Endothelial cell of umbilical vein (primary cell): ENCODE measurements at regions not wholly inside any gene's neighbourhood (a gene's known extent, or its start where the extent isn't known, plus 50 kb on each side); places are given as distances from the start of the nearest gene placed in this dataset.

ENCODE experiments used
- BruUV-seq: library from RNA; stranded (reverse); fragments of 400-500 nt; replicated peaks from 2 replicates; lab custom pipeline; 2021; lab: Mats Ljungman, UMichigan
- CTCF ChIA-PET: fragments of 300-600, 350-600 bp; sonication (Branson Sonifier 250); formaldehyde crosslinking; loops from one replicate; lab custom pipeline; 2021; ENCODE audit warnings: antibody characterized with exemption, inconsistent platforms; lab: Charles Lee
- POLR2A ChIA-PET: fragments of 300-600, 350-600 bp; sonication (Branson Sonifier 250); formaldehyde crosslinking; loops from one replicate; lab custom pipeline; 2021; ENCODE audit warnings: antibody characterized with exemption, inconsistent platforms; lab: Charles Lee
- DNase-seq: peaks from one replicate; pipeline ENCODE4 v3.0.0-alpha.2; 2011; ENCODE audit warnings: low read depth, low spot score
- FAIRE-seq: peaks from 2 replicates; lab custom pipeline; 2011; peaks lifted over from hg19 to GRCh38; lab: Jason Lieb, UNC
- H2AFZ ChIP-seq: 2 replicates; pipeline ENCODE4 v1.6.0; 2012; ENCODE audit warnings: low read depth, low read length, control low read depth, inconsistent platforms
- H3K27ac ChIP-seq: 2 replicates; pipeline ENCODE4 v1.5.1; 2011; ENCODE audit warnings: low read depth, mild to moderate bottlenecking, control low read depth, low read length, moderate library complexity; ENCODE audit not compliant: insufficient read depth
- H3K27me3 ChIP-seq, 2 experiments: 2 replicates each; pipeline versions ENCODE4 v1.6.0 to v1.6.1; 2011; ENCODE audit warnings: low read length in 2 of 2, mixed read lengths in 1 of 2; ENCODE audit not compliant: control insufficient read depth in 2 of 2, insufficient read depth in 2 of 2
- H3K36me3 ChIP-seq, 2 experiments: 2 replicates in 1 of 2; 3 replicates in 1 of 2; pipeline ENCODE4 v1.5.1; 2011; ENCODE audit warnings: low read length in 2 of 2, mild to moderate bottlenecking in 1 of 2, moderate library complexity in 1 of 2; ENCODE audit not compliant: control insufficient read depth in 2 of 2, insufficient read depth in 2 of 2; ENCODE audit errors: extremely low read depth in 1 of 2
- H3K4me1 ChIP-seq: 3 replicates; pipeline ENCODE4 v1.5.1; 2011; ENCODE audit warnings: mild to moderate bottlenecking, low read length; ENCODE audit not compliant: control insufficient read depth, insufficient read depth; ENCODE audit errors: extremely low read depth
- H3K4me2 ChIP-seq: 2 replicates; pipeline ENCODE4 v1.6.1; 2011; ENCODE audit warnings: low read length, control low read depth, mixed read lengths; ENCODE audit not compliant: insufficient read depth
- H3K4me3 ChIP-seq, 3 experiments: fragments of 200-600 bp in 1 of 3; sonication (generic), shearing (Covaris generic) in 1 of 3; replicated peaks in 1 of 3; 2 replicates each; pipeline ENCODE4 v1.5.1; 2011 to 2016; ENCODE audit warnings: control low read depth in 3 of 3, low read length in 3 of 3, mild to moderate bottlenecking in 2 of 3, inconsistent platforms in 1 of 3, low read depth in 1 of 3, moderate library complexity in 1 of 3; ENCODE audit not compliant: insufficient read depth in 1 of 3
- H3K79me2 ChIP-seq: 2 replicates; pipeline ENCODE4 v1.6.0; 2012; ENCODE audit warnings: low read length, inconsistent platforms; ENCODE audit not compliant: control insufficient read depth, insufficient read depth
- H3K9ac ChIP-seq: replicated peaks from 2 replicates; pipeline ENCODE3; 2011; ENCODE audit warnings: low read length, control low read depth; ENCODE audit not compliant: insufficient read depth; ENCODE audit errors: extremely low read depth
- H3K9me1 ChIP-seq: replicated peaks from 3 replicates; pipeline ENCODE4 v1.6.0; 2011; ENCODE audit warnings: mild to moderate bottlenecking, low read length; ENCODE audit not compliant: control insufficient read depth, insufficient read depth; ENCODE audit errors: extremely low read depth
- H3K9me3 ChIP-seq: replicated peaks from 2 replicates; pipeline ENCODE4 v1.5.1; 2012; ENCODE audit warnings: low read length, inconsistent platforms; ENCODE audit not compliant: control insufficient read depth, insufficient read depth
- H4K20me1 ChIP-seq: replicated peaks from 2 replicates; pipeline ENCODE3; 2011; ENCODE audit warnings: mild to moderate bottlenecking, low read length; ENCODE audit not compliant: control insufficient read depth, insufficient read depth; ENCODE audit errors: extremely low read depth
- CTCF ChIP-seq, 2 donors: IDR thresholded peaks; 1 replicate in 1 of 2; 2 replicates in 1 of 2; pipeline ENCODE4 v1.5.1; 2011; ENCODE audit warnings: low read length in 2 of 2, mild to moderate bottlenecking in 2 of 2, moderate library complexity in 2 of 2, control low read depth in 1 of 2, inconsistent platforms in 1 of 2, low read depth in 1 of 2; ENCODE audit not compliant: insufficient read depth in 1 of 2; ENCODE audit errors: extremely low read depth in 1 of 2
- EZH2 ChIP-seq: IDR thresholded peaks from 2 replicates; pipeline ENCODE4 v1.6.1; 2012; ENCODE audit warnings: borderline replicate concordance, low read depth, mild to moderate bottlenecking, moderate library complexity, low read length, inconsistent platforms; ENCODE audit not compliant: severe bottlenecking
- FOS ChIP-seq: IDR thresholded peaks from 2 replicates; pipeline ENCODE4 v1.6.1; 2011; ENCODE audit warnings: mild to moderate bottlenecking, low read length, moderate library complexity, borderline replicate concordance; ENCODE audit not compliant: insufficient read depth
- GATA2 ChIP-seq: IDR thresholded peaks from 2 replicates; pipeline ENCODE4 v1.7.0; 2011; ENCODE audit warnings: low read depth, mild to moderate bottlenecking, moderate library complexity, mixed read lengths, low read length; ENCODE audit not compliant: insufficient read length, insufficient read depth
- JUN ChIP-seq: IDR thresholded peaks from 2 replicates; pipeline ENCODE4 v1.6.1; 2011; ENCODE audit warnings: borderline replicate concordance, low read depth; ENCODE audit not compliant: insufficient read length, insufficient read depth
- MAX ChIP-seq: IDR thresholded peaks from 2 replicates; pipeline ENCODE4 v1.6.1; 2011; ENCODE audit not compliant: insufficient read depth, insufficient read length
- MYC ChIP-seq: IDR thresholded peaks from one replicate; pipeline ENCODE4 v1.6.1; 2011; ENCODE audit warnings: mild to moderate bottlenecking, low read depth, low read length
- POLR2A ChIP-seq: IDR thresholded peaks from 2 replicates; pipeline ENCODE4 v1.6.1; 2012; ENCODE audit warnings: low read depth, mild to moderate bottlenecking, control low read depth, low read length
- POLR2AphosphoS5 ChIP-seq: IDR thresholded peaks from 2 replicates; pipeline ENCODE4 v1.6.1; 2012; ENCODE audit warnings: low read depth, mild to moderate bottlenecking, control low read depth, low read length, moderate library complexity; ENCODE audit not compliant: insufficient read depth
- dilution Hi-C: fragments of 300-500 bp; cut with MboI; formaldehyde crosslinking; loops from one replicate; pipeline ENCODE4 v1.15.0; 2019; ENCODE audit warnings: low sequenced_read_pairs; ENCODE audit not compliant: extremely low pct_ligation_motif_present
- intact Hi-C: fragments of 100-400 bp; cut with micrococcal nuclease; formaldehyde crosslinking; loops from one replicate; pipeline ENCODE4 v1.10.0; 2022

DNA sequence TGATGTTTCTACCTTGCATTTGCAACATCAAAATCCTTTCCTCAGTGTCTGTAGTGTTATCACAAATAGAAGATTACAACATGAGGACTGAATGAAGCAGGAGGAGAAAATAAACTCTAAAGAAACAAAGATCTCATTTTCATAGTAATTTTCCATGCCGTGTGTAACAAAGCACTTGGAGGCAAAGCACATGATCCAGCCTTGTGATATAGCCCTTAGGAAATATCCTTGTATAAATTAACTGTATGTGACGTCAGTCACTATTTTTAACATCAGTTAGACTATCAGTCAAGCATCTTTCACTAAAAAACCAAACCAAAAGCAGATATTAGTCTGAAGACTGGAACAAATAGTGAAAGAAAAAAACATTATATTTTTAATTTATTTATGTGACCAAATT lies 492.1 kb upstream of the CNTNAP5 start:
- CTCF ChIA-PET = no interaction called here
- no TSS peak for BruUV-seq
- H3K36me3 ChIP-seq = no peaks in the 10 kb centered on the region
- no peaks in the 10 kb centered on the region for H3K9me1 ChIP-seq
- no peak overlapping the region for H3K4me2 ChIP-seq
- dilution Hi-C loops = no loop called here
- DNase-seq (no peak), FAIRE-seq (no peak)
- no peak overlapping the region for H3K27ac ChIP-seq
- intact Hi-C loops = no loop called here
- no peak for TF ChIP-seq MYC
- no peak for TF ChIP-seq MAX
- TF ChIP-seq EZH2 = no peak
- TF ChIP-seq CTCF (IDR thresholded peaks at IDR 0.05; ENCODE audit: extremely low read depth in 1 of 2, insufficient read depth in 1 of 2, low read depth in 1 of 2, low read length in 2 of 2) = no peak
- TF ChIP-seq POLR2A = no peak
- TF ChIP-seq JUN = no peak
- TF ChIP-seq POLR2AphosphoS5 = no peak
- TF ChIP-seq GATA2 = no peak
- TF ChIP-seq FOS = no peak
- H3K4me1 ChIP-seq = no peaks in the 10 kb centered on the region
- no peak overlapping the region for H2AFZ ChIP-seq
- H3K27me3 ChIP-seq = no peaks in the 10 kb centered on the region
- no peaks in the 10 kb centered on the region for H4K20me1 ChIP-seq
- no peak overlapping the region for H3K9ac ChIP-seq
- no peaks in the 10 kb centered on the region for H3K9me3 ChIP-seq
- no peaks in the 10 kb centered on the region for H3K79me2 ChIP-seq
- POLR2A ChIA-PET = no interaction called here
- no peak overlapping the region for H3K4me3 ChIP-seq
